Neural cell (in vitro differentiated cells): ENCODE measurements at regions not wholly inside any gene's neighbourhood (a gene's known extent, or its start where the extent isn't known, plus 50 kb on each side); places are given as distances from the start of the nearest gene placed in this dataset.
"Not testable (repeated sequence)": the region's sequence is repeated elsewhere in the genome, so short reads cannot be mapped to it uniquely, and the experiment has no call there.

Experiments
- H2AFZ ChIP-seq: fragments of 200-600, 300-800 bp; sonication (generic), shearing (Covaris generic); 2 replicates; pipeline ENCODE4 v1.6.0; 2014; ENCODE audit warnings: low read depth, mild to moderate bottlenecking, antibody characterized with exemption, low read length, moderate library complexity
- H3F3A ChIP-seq: fragments of 200-600 bp; shearing (Covaris generic); 2 replicates; pipeline ENCODE4 v1.6.1; 2016; ENCODE audit warnings: mild to moderate bottlenecking, moderate library complexity, mixed read lengths, antibody characterized with exemption, low read length; ENCODE audit not compliant: insufficient read depth, poor library complexity, severe bottlenecking
- H3K27ac ChIP-seq: fragments of 200-600, 300-800 bp; sonication (generic), shearing (Covaris generic); 2 replicates; pipeline ENCODE4 v1.5.1; 2014; ENCODE audit warnings: mild to moderate bottlenecking, low read length, moderate library complexity
- H3K27me3 ChIP-seq: fragments of 300-800, 200-600 bp; sonication (generic), shearing (Covaris generic); 2 replicates; pipeline ENCODE4 v1.6.0; 2014; ENCODE audit warnings: mild to moderate bottlenecking, low read depth, low read length, moderate library complexity; ENCODE audit not compliant: insufficient read depth
- H3K36me3 ChIP-seq: fragments of 300-800, 200-600 bp; sonication (generic), shearing (Covaris generic); 2 replicates; pipeline ENCODE4 v1.5.1; 2014; ENCODE audit warnings: mild to moderate bottlenecking, antibody characterized with exemption, low read length, moderate library complexity; ENCODE audit not compliant: insufficient read depth
- H3K4me2 ChIP-seq: fragments of 300-800, 200-600 bp; sonication (generic), shearing (Covaris generic); 2 replicates; pipeline ENCODE4 v1.6.0; 2014; ENCODE audit warnings: mild to moderate bottlenecking, low read length
- H3K4me3 ChIP-seq: fragments of 300-800, 200-600 bp; sonication (generic), shearing (Covaris generic); 2 replicates; pipeline ENCODE4 v1.5.1; 2014; ENCODE audit warnings: mild to moderate bottlenecking, low read length, moderate library complexity
- H3K79me2 ChIP-seq: fragments of 200-600 bp; shearing (Covaris generic); replicated peaks from 2 replicates; pipeline ENCODE4 v1.6.0; 2014; ENCODE audit warnings: mild to moderate bottlenecking, low read length, moderate library complexity; ENCODE audit not compliant: insufficient read depth
- H3K9ac ChIP-seq: fragments of 300-800, 200-600 bp; sonication (generic), shearing (Covaris generic); 2 replicates; pipeline ENCODE4 v1.6.1; 2016; ENCODE audit warnings: mild to moderate bottlenecking, low read length, mixed read lengths
- H3K9me2 ChIP-seq: fragments of 200-600 bp; shearing (Covaris generic); 2 replicates; pipeline ENCODE4 v1.6.1; 2016; ENCODE audit warnings: mild to moderate bottlenecking, low read length, mixed read lengths; ENCODE audit not compliant: insufficient read depth
- H3K9me3 ChIP-seq: fragments of 200-600, 300-800 bp; sonication (generic), shearing (Covaris generic); 2 replicates; pipeline ENCODE4 v1.6.1; 2016; ENCODE audit warnings: mild to moderate bottlenecking, mixed run types, low read length, moderate library complexity, mixed read lengths
- H4K20me1 ChIP-seq: fragments of 200-600 bp; shearing (Covaris generic); 2 replicates; pipeline ENCODE4 v1.6.1; 2016; ENCODE audit warnings: mild to moderate bottlenecking, mixed run types; ENCODE audit not compliant: insufficient read depth
- CTCF ChIP-seq: fragments of 450-650 bp; IDR thresholded peaks from 2 replicates; pipeline ENCODE4 v1.5.1; 2014; ENCODE audit warnings: antibody characterized with exemption, mild to moderate bottlenecking, moderate library complexity; ENCODE audit not compliant: poor library complexity, severe bottlenecking
- EP300 ChIP-seq: fragments of 450-650 bp; conservative IDR thresholded peaks from 2 replicates; pipeline ENCODE4 v1.6.1; 2014; ENCODE audit warnings: antibody characterized with exemption, mild to moderate bottlenecking, moderate library complexity; ENCODE audit not compliant: poor library complexity, severe bottlenecking
- EZH2 ChIP-seq: fragments of 200-600, 300-800 bp; shearing (Covaris generic), sonication (generic); IDR thresholded peaks from 2 replicates; pipeline ENCODE4 v1.6.1; 2014; ENCODE audit warnings: antibody characterized with exemption, low read length, borderline replicate concordance, mild to moderate bottlenecking; ENCODE audit not compliant: insufficient read depth, poor library complexity, severe bottlenecking
- MXI1 ChIP-seq: fragments of 450-650 bp; conservative IDR thresholded peaks from 2 replicates; pipeline ENCODE4 v1.6.1; 2014; ENCODE audit warnings: antibody characterized with exemption, mild to moderate bottlenecking; ENCODE audit not compliant: poor library complexity, severe bottlenecking
- POLR2AphosphoS5 ChIP-seq: IDR thresholded peaks from 2 replicates; pipeline ENCODE4 v1.6.1; 2012
- RAD21 ChIP-seq: fragments of 450-650 bp; conservative IDR thresholded peaks from 2 replicates; pipeline ENCODE4 v1.6.1; 2014; ENCODE audit warnings: antibody characterized with exemption, mild to moderate bottlenecking, moderate library complexity
- REST ChIP-seq: IDR thresholded peaks from 2 replicates; pipeline ENCODE4 v1.6.1; 2012; ENCODE audit warnings: borderline replicate concordance
- SMC3 ChIP-seq: fragments of 450-650 bp; conservative IDR thresholded peaks from 2 replicates; pipeline ENCODE4 v1.6.1; 2014; ENCODE audit warnings: antibody characterized with exemption, mild to moderate bottlenecking, moderate library complexity; ENCODE audit not compliant: poor library complexity
- TAF1 ChIP-seq: IDR thresholded peaks from 2 replicates; pipeline ENCODE4 v1.6.1; 2012; ENCODE audit warnings: low read depth

GRCh38 chr18:66867653-66868052 is 263.8 kb upstream of the CDH19 start:
- no peaks in the 10 kb centered on the region for H3K36me3 ChIP-seq
- H3K9me2 ChIP-seq, result no peaks in the 10 kb centered on the region
- H3K4me3 ChIP-seq, result no peak overlapping the region
- H4K20me1 ChIP-seq, result no peaks in the 10 kb centered on the region
- no peaks in the 10 kb centered on the region for H3K9me3 ChIP-seq
- H3K27ac ChIP-seq, result no peak overlapping the region
- no peak for TF ChIP-seq RAD21
- no peak overlapping the region for H3K4me2 ChIP-seq
- H2AFZ ChIP-seq, result no peak overlapping the region
- no peak overlapping the region for H3K9ac ChIP-seq
- H3K79me2 ChIP-seq, result no peaks in the 10 kb centered on the region
- no peaks in the 10 kb centered on the region for H3K27me3 ChIP-seq
- H3F3A ChIP-seq, result no peaks in the 10 kb centered on the region

- H3K79me2 ChIP-seq, H3K27ac ChIP-seq, H3K9me3 ChIP-seq, H3K9ac ChIP-seq, H3K27me3 ChIP-seq, H4K20me1 ChIP-seq, H2AFZ ChIP-seq, H3K36me3 ChIP-seq, H3F3A ChIP-seq, H3K4me3 ChIP-seq, H3K9me2 ChIP-seq, H3K4me2 ChIP-seq: not testable (repeated sequence)
Measured at GRCh38 chr18:66866427-66866940, 262.6 kb upstream of the CDH19 start.

- H2AFZ ChIP-seq, result no peak overlapping the region
- no peaks in the 10 kb centered on the region for H4K20me1 ChIP-seq
- H3K27ac ChIP-seq, result no peak overlapping the region
- H3K9me2 ChIP-seq, result no peaks in the 10 kb centered on the region
- H3K36me3 ChIP-seq, result no peaks in the 10 kb centered on the region
- no peaks in the 10 kb centered on the region for H3K9me3 ChIP-seq
- no peak overlapping the region for H3K4me3 ChIP-seq
- no peak overlapping the region for H3K4me2 ChIP-seq
- H3K27me3 ChIP-seq, result no peaks in the 10 kb centered on the region
- no peak overlapping the region for H3K9ac ChIP-seq
- no peak for TF ChIP-seq MXI1
- no peak for TF ChIP-seq RAD21
- no peak for TF ChIP-seq EP300
- TF ChIP-seq POLR2AphosphoS5, result no peak
- no peak for TF ChIP-seq SMC3
- no peak for TF ChIP-seq CTCF
- TF ChIP-seq EZH2, result no peak
- no peak for TF ChIP-seq TAF1
- no peak for TF ChIP-seq REST
- no peaks in the 10 kb centered on the region for H3F3A ChIP-seq
- no peaks in the 10 kb centered on the region for H3K79me2 ChIP-seq
Measured at GRCh38 chr18:66838340-66838987, 234.6 kb upstream of the CDH19 start.
